ENCODE measurements at regions not wholly inside any gene's neighbourhood (a gene's known extent, or its start where the extent isn't known, plus 50 kb on each side); places are given as distances from the start of the nearest gene placed in this dataset.

GRCh38 chr15:88741671-88742070, 61.6 kb upstream of the ACAN start:
- no peak for DNase-seq (ENCODE audit: low spot score)
- no peaks in the 10 kb centered on the region for H3K4me1 ChIP-seq (replicated peaks)
- H3K27ac ChIP-seq: no peak overlapping the region
- intact Hi-C loops (cut with DNase I): no loop called here
- WGBS: 76% methylated on average over 21 of the region's 31 CpGs
- TF ChIP-seq POLR2A (IDR thresholded peaks at IDR 0.05) (no peak), CTCF (IDR thresholded peaks at IDR 0.05) (no peak), POLR2AphosphoS5 (IDR thresholded peaks at IDR 0.05) (no peak)
- H3K4me3 ChIP-seq: no peak overlapping the region
- no peaks in the 10 kb centered on the region for H3K9me3 ChIP-seq
- H3K36me3 ChIP-seq: no peaks in the 10 kb centered on the region
- H3K27me3 ChIP-seq (replicated peaks; ENCODE audit: insufficient read depth): no peaks in the 10 kb centered on the region

GRCh38 chr15:88742161-88742560, 61.1 kb upstream of the ACAN start:
- Histone ChIP-seq H3K4me1 (replicated peaks) (no peaks in the 10 kb centered on the region), H3K27me3 (replicated peaks; ENCODE audit: insufficient read depth) (no peaks in the 10 kb centered on the region), H3K9me3 (no peaks in the 10 kb centered on the region), H3K27ac (no peak overlapping the region), H3K36me3 (no peaks in the 10 kb centered on the region), H3K4me3 (no peak overlapping the region)
- intact Hi-C loops (cut with DNase I): no loop called here
- no peak for DNase-seq (ENCODE audit: low spot score)
- TF ChIP-seq POLR2A (IDR thresholded peaks at IDR 0.05): no peak
- no peak for TF ChIP-seq POLR2AphosphoS5 (IDR thresholded peaks at IDR 0.05)
- 69% methylated on average over 4 of the region's 4 CpGs for WGBS

- Histone ChIP-seq H3K4me1 (replicated peaks) (no peaks in the 10 kb centered on the region), H3K27ac (no peak overlapping the region), H3K9me3 (no peaks in the 10 kb centered on the region), H3K27me3 (replicated peaks; ENCODE audit: insufficient read depth) (no peaks in the 10 kb centered on the region), H3K36me3 (no peaks in the 10 kb centered on the region), H3K4me3 (no peak overlapping the region)
- no peak for DNase-seq (ENCODE audit: low spot score)
- intact Hi-C loops (cut with DNase I): no loop called here
- TF ChIP-seq CTCF (IDR thresholded peaks at IDR 0.05) (no peak), POLR2A (IDR thresholded peaks at IDR 0.05) (no peak), POLR2AphosphoS5 (IDR thresholded peaks at IDR 0.05) (no peak)
- WGBS: 44% methylated on average over 7 of the region's 7 CpGs
Measured at GRCh38 chr15:88744548-88745020, 58.7 kb upstream of the ACAN start.

GRCh38 chr15:88745065-88745464, 58.2 kb upstream of the ACAN start:
- TF ChIP-seq CTCF (IDR thresholded peaks at IDR 0.05) (no peak), POLR2AphosphoS5 (IDR thresholded peaks at IDR 0.05) (no peak), POLR2A (IDR thresholded peaks at IDR 0.05) (no peak)
- no peaks in the 10 kb centered on the region for H3K36me3 ChIP-seq
- no peak for DNase-seq (ENCODE audit: low spot score)
- H3K9me3 ChIP-seq: no peaks in the 10 kb centered on the region
- intact Hi-C loops (cut with DNase I): no loop called here
- no peaks in the 10 kb centered on the region for H3K4me1 ChIP-seq (replicated peaks)
- 15% methylated on average over 2 of the region's 2 CpGs for WGBS
- no peak overlapping the region for H3K4me3 ChIP-seq
- no peak overlapping the region for H3K27ac ChIP-seq
- no peaks in the 10 kb centered on the region for H3K27me3 ChIP-seq (replicated peaks; ENCODE audit: insufficient read depth)

- H3K9me3 ChIP-seq: no peaks in the 10 kb centered on the region
- H3K27me3 ChIP-seq (replicated peaks; ENCODE audit: insufficient read depth): no peaks in the 10 kb centered on the region
- DNase-seq (ENCODE audit: low spot score): no peak
- intact Hi-C loops (cut with DNase I): no loop called here
- 54% methylated on average over 2 of the region's 2 CpGs for WGBS
- no peak overlapping the region for H3K4me3 ChIP-seq
- no peaks in the 10 kb centered on the region for H3K36me3 ChIP-seq
- TF ChIP-seq CTCF (IDR thresholded peaks at IDR 0.05) (no peak), POLR2A (IDR thresholded peaks at IDR 0.05) (no peak), POLR2AphosphoS5 (IDR thresholded peaks at IDR 0.05) (no peak)
- H3K27ac ChIP-seq: no peak overlapping the region
- H3K4me1 ChIP-seq (replicated peaks): no peaks in the 10 kb centered on the region
Measured at GRCh38 chr15:88745696-88746095, 57.5 kb upstream of the ACAN start.
